AG04449 (cell line): ENCODE measurements at regions not wholly inside any gene's neighbourhood (a gene's known extent, or its start where the extent isn't known, plus 50 kb on each side); places are given as distances from the start of the nearest gene placed in this dataset.

Source experiments
- CTCF ChIA-PET: fragments of 350-600 bp; formaldehyde crosslinking; extraction: SDS; loops from one replicate; lab custom pipeline; 2021; ENCODE audit warnings: antibody characterized with exemption; lab: Yijun Ruan, JAX
- POLR2A ChIA-PET: fragments of 400-600, 350-600 bp; formaldehyde crosslinking; extraction: SDS; loops from one replicate; lab custom pipeline; 2020; ENCODE audit warnings: antibody characterized with exemption, inconsistent platforms; lab: Yijun Ruan, JAX
- DNase-seq: peaks from one replicate; pipeline ENCODE4 v3.0.0-alpha.2; 2010; ENCODE audit warnings: low read depth, low spot score
- H3K4me3 ChIP-seq: 2 replicates; pipeline ENCODE4 v1.5.1; 2011; ENCODE audit warnings: low read depth, mild to moderate bottlenecking, control low read depth, low read length
- TF ChIP-seq, protein P1 (sequence below): IDR thresholded peaks from one replicate; pipeline ENCODE4 v1.5.1; 2011; ENCODE audit warnings: mild to moderate bottlenecking, moderate library complexity, low read length, control low read depth, inconsistent platforms; ENCODE audit not compliant: insufficient read depth; ENCODE audit errors: missing control alignments

GRCh38 chr1:163770265-163770664, 448.5 kb downstream of the NUF2 start:
- TF ChIP-seq, protein P1, sequence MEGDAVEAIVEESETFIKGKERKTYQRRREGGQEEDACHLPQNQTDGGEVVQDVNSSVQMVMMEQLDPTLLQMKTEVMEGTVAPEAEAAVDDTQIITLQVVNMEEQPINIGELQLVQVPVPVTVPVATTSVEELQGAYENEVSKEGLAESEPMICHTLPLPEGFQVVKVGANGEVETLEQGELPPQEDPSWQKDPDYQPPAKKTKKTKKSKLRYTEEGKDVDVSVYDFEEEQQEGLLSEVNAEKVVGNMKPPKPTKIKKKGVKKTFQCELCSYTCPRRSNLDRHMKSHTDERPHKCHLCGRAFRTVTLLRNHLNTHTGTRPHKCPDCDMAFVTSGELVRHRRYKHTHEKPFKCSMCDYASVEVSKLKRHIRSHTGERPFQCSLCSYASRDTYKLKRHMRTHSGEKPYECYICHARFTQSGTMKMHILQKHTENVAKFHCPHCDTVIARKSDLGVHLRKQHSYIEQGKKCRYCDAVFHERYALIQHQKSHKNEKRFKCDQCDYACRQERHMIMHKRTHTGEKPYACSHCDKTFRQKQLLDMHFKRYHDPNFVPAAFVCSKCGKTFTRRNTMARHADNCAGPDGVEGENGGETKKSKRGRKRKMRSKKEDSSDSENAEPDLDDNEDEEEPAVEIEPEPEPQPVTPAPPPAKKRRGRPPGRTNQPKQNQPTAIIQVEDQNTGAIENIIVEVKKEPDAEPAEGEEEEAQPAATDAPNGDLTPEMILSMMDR: no peak
- ChIA-PET POLR2A (no interaction called here), CTCF (no interaction called here)
- DNase-seq: no peak
- H3K4me3 ChIP-seq: no peak overlapping the region

DNA sequence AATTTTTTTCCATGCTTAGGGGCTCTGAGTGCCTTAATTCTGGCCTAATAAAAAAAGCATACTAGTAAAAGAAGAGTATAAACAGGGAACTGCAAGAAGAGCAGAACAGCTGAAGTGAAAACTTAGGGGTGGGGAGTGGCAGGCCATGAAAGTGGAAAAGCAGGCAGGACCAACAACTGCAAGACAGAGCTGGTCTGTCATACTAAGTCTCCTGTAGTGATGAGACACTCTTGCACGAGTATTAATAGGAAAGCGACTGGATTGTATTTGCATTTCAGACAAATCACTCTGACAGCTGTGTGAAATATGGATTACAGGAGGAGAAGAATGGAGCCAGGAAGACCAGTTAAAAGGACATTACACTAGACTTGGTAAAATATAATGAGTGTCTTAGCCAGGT, 449.9 kb downstream of the NUF2 start:
- DNase-seq: no peak
- H3K4me3 ChIP-seq: no peak overlapping the region
- TF ChIP-seq, protein P1: no peak
- ChIA-PET CTCF (interaction anchor here (1.2 kb wide), 1 partner anchor 23 kb away, joined by 3 read pairs; no protein-coding TSS in a partner anchor), POLR2A (no interaction called here)

DNA sequence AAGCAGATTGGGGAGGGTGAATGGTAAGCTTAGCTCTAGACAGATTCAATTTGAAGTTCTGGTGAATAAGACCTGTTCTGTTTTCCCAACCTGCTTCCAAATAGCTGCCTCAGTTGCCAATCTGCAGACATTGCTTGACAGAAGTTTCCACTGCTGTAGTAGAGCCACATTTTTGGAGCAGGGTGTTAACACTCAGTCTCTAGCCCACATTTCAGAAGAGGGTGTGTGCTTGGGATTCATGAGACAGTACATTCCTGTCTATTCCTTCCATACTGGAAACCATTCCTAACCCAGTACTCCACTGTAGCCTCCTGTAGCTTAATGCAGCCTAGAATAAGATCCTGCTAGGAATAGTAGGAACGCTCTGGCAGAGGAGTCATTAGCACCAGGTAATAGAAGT, 450.5 kb downstream of the NUF2 start:
- CTCF ChIA-PET: no interaction called here

GRCh38 chr1:163773396-163773795, 451.6 kb downstream of the NUF2 start:
- no peak for DNase-seq
- ChIA-PET POLR2A (no interaction called here), CTCF (no interaction called here)
- no peak overlapping the region for H3K4me3 ChIP-seq
- TF ChIP-seq, protein P1: no peak

More for the DNA sequence above, 450.5 kb downstream of the NUF2 start:
- POLR2A ChIA-PET: no interaction called here
- TF ChIP-seq, protein P1: no peak
- no peak overlapping the region for H3K4me3 ChIP-seq
- DNase-seq: no peak

- H3K4me3 ChIP-seq: no peak overlapping the region
- ChIA-PET CTCF (no interaction called here), POLR2A (no interaction called here)
- DNase-seq: no peak
- TF ChIP-seq, protein P1: no peak
Measured at GRCh38 chr1:163774401-163774945, 452.7 kb downstream of the NUF2 start.

- ChIA-PET POLR2A (no interaction called here), CTCF (no interaction called here)
- no peak for DNase-seq
- TF ChIP-seq, protein P1: no peak
- H3K4me3 ChIP-seq: no peak overlapping the region
Measured at GRCh38 chr1:163774978-163775620, 453.3 kb downstream of the NUF2 start.
